Caco-2 (cell line): ENCODE measurements at regions not wholly inside any gene's neighbourhood (a gene's known extent, or its start where the extent isn't known, plus 50 kb on each side); places are given as distances from the start of the nearest gene placed in this dataset.
A peak's percentile ranks its signal among the peaks of the same experiment; 100 is the strongest.
"Not testable (repeated sequence)": the region's sequence is repeated elsewhere in the genome, so short reads cannot be mapped to it uniquely, and the experiment has no call there.

ENCODE experiments used
- BruUV-seq: library from RNA; stranded (reverse); fragments of 400-500 nt; replicated peaks from 2 replicates; lab custom pipeline; 2021; lab: Mats Ljungman, UMichigan
- CTCF ChIA-PET: fragments of 300-600 bp; sonication (Branson Sonifier 250); formaldehyde crosslinking; loops from one replicate; lab custom pipeline; 2022; ENCODE audit warnings: antibody characterized with exemption; lab: Charles Lee
- POLR2A ChIA-PET: fragments of 300-600 bp; sonication (Branson Sonifier 250); formaldehyde crosslinking; loops from one replicate; lab custom pipeline; 2022; ENCODE audit warnings: antibody characterized with exemption; lab: Charles Lee
- DNase-seq, 2 experiments: peaks; one replicate each; pipeline versions ENCODE4 v3.0.0 to v3.0.0-alpha.2; 2020 to 2022
- H3K27me3 ChIP-seq: replicated peaks from 2 replicates; pipeline ENCODE4 v1.6.0; 2011; ENCODE audit warnings: low read length; ENCODE audit not compliant: control insufficient read depth, insufficient read depth
- H3K36me3 ChIP-seq: 2 replicates; pipeline ENCODE4 v1.5.1; 2011; ENCODE audit warnings: low read length; ENCODE audit not compliant: control insufficient read depth, insufficient read depth
- H3K4me1 ChIP-seq: fragments of 250-450 bp; sonication (Bioruptor Pico); 2 replicates; pipeline ENCODE4 v1.5.1; 2020; ENCODE audit warnings: mild to moderate bottlenecking
- H3K4me3 ChIP-seq: 2 replicates; pipeline ENCODE4 v1.5.1; 2011; ENCODE audit warnings: low read depth, mild to moderate bottlenecking, control low read depth, low read length
- H3K9me3 ChIP-seq: fragments of 250-450 bp; sonication (Bioruptor Pico); 2 replicates; pipeline ENCODE4 v1.5.1; 2020; ENCODE audit warnings: mild to moderate bottlenecking, moderate library complexity
- H3K27ac Mint-ChIP-seq: one replicate; pipeline ENCODE4 v1.8.0; 2022; ENCODE audit warnings: mixed read lengths; ENCODE audit not compliant: unreplicated experiment
- H3K27me3 Mint-ChIP-seq: one replicate; pipeline ENCODE4 v1.8.0; 2022; ENCODE audit warnings: mixed read lengths; ENCODE audit not compliant: insufficient read depth, unreplicated experiment
- H3K36me3 Mint-ChIP-seq: one replicate; pipeline ENCODE4 v1.8.0; 2022; ENCODE audit warnings: mild to moderate bottlenecking, mixed read lengths; ENCODE audit not compliant: insufficient read depth, unreplicated experiment
- H3K4me1 Mint-ChIP-seq: one replicate; pipeline ENCODE4 v1.8.0; 2022; ENCODE audit warnings: low read depth, mixed read lengths; ENCODE audit not compliant: unreplicated experiment
- H3K4me3 Mint-ChIP-seq: one replicate; pipeline ENCODE4 v1.8.0; 2022; ENCODE audit warnings: mild to moderate bottlenecking, moderate library complexity, mixed read lengths; ENCODE audit not compliant: unreplicated experiment
- H3K9me3 Mint-ChIP-seq: one replicate; pipeline ENCODE4 v1.8.0; 2022; ENCODE audit warnings: mixed read lengths; ENCODE audit not compliant: unreplicated experiment
- intact Hi-C: fragments of 100-400 bp; cut with micrococcal nuclease; formaldehyde crosslinking; loops from one replicate; pipeline ENCODE4 v1.10.0; 2022; ENCODE audit not compliant: unreplicated experiment
- TF ChIP-seq, protein P1 (sequence below), 2 experiments: fragments of 200-600 bp in 1 of 2; IDR thresholded peaks; 1 replicate in 1 of 2; 2 replicates in 1 of 2; pipeline versions ENCODE4 v1.5.1 to v1.8.0; 2011 to 2022; ENCODE audit warnings: antibody characterized with exemption in 1 of 2, control low read depth in 1 of 2, inconsistent platforms in 1 of 2, low read depth in 1 of 2, low read length in 1 of 2, mild to moderate bottlenecking in 1 of 2, moderate library complexity in 1 of 2; ENCODE audit not compliant: insufficient read depth in 1 of 2, severe bottlenecking in 1 of 2, unreplicated experiment in 1 of 2

DNA sequence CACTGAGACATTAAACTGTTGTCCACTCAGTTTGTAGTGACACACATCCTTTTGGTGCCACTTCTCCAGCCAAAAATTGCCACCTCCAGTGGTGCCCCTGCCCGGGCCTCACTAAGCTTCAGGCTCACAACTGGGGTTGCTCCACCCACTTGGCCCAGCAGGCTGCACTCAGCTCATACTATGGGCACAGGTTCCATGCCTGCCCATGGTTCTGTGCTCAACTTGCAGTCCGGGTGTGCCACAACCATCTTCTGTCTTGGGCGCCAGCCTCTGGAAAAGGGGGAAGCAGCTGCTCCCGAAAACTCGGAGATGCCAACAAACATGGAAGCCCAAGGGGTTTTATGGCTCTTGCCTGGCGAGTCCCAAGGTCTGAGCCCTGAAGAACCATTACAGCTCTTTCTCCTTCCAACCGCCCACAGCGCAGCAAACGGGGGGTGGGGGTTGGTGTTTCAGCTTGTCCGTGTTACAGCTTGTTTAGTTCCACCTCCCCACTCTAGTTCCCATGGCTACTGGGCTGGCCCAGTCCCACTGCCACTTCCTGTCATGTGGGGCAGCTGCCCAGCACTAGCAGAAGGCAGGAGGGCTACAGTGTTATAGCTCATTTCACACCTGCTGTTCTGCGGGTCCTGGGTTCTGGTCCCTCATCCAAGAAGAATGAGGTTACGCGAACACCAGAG lies 998.3 kb downstream of the SLC16A7 start:
- TF ChIP-seq, protein P1, sequence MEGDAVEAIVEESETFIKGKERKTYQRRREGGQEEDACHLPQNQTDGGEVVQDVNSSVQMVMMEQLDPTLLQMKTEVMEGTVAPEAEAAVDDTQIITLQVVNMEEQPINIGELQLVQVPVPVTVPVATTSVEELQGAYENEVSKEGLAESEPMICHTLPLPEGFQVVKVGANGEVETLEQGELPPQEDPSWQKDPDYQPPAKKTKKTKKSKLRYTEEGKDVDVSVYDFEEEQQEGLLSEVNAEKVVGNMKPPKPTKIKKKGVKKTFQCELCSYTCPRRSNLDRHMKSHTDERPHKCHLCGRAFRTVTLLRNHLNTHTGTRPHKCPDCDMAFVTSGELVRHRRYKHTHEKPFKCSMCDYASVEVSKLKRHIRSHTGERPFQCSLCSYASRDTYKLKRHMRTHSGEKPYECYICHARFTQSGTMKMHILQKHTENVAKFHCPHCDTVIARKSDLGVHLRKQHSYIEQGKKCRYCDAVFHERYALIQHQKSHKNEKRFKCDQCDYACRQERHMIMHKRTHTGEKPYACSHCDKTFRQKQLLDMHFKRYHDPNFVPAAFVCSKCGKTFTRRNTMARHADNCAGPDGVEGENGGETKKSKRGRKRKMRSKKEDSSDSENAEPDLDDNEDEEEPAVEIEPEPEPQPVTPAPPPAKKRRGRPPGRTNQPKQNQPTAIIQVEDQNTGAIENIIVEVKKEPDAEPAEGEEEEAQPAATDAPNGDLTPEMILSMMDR (IDR thresholded peaks at IDR 0.05; ENCODE audit: insufficient read depth in 1 of 2, low read depth in 1 of 2, low read length in 1 of 2, severe bottlenecking in 1 of 2, unreplicated experiment in 1 of 2) = no peak
- Mint-ChIP-seq H3K27ac (no peak overlapping the region), H3K27me3 (no peaks in the 10 kb centered on the region), H3K4me3 (no peak overlapping the region), H3K9me3 (peaks cover 16% of the 10 kb centered on the region), H3K4me1 (no peaks in the 10 kb centered on the region), H3K36me3 (no peaks in the 10 kb centered on the region)
- Histone ChIP-seq H3K9me3 (no peaks in the 10 kb centered on the region), H3K4me3 (no peak overlapping the region), H3K27me3 (no peaks in the 10 kb centered on the region), H3K36me3 (no peaks in the 10 kb centered on the region), H3K4me1 (no peaks in the 10 kb centered on the region)
- DNase-seq = no peak
- ChIA-PET POLR2A (no interaction called here), CTCF (no interaction called here)
- intact Hi-C loops = no loop called here
- BruUV-seq = no TSS peak

DNA sequence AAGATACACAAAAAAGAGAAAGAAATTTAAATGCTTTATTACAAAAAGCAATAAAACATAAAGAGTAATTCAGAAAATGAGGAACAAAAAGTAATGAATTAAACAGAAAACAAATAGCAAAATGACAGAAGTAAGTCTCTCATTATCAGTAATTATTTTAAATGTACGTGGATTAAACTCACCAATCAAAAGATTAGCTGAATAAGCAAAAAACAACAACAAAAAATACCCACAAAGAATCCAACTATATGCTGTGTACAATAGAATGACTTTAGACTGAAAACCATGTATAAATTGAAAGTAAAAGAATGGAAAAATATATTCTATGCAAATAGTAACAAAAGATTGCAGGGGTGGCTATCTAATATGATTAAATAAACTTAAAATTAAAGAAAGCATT lies 1006.8 kb downstream of the SLC16A7 start:
- ChIA-PET POLR2A (no interaction called here), CTCF (no interaction called here)
- H3K27me3 ChIP-seq = no peaks in the 10 kb centered on the region
- DNase-seq = no peak
- TF ChIP-seq, protein P1 (IDR thresholded peaks at IDR 0.05; ENCODE audit: insufficient read depth in 1 of 2, low read depth in 1 of 2, low read length in 1 of 2, severe bottlenecking in 1 of 2, unreplicated experiment in 1 of 2) = no peak
- no peak overlapping the region for H3K4me3 ChIP-seq
- no TSS peak for BruUV-seq
- no peak overlapping the region for H3K4me3 Mint-ChIP-seq
- H3K27ac Mint-ChIP-seq = no peak overlapping the region
- H3K36me3 Mint-ChIP-seq = no peaks in the 10 kb centered on the region
- no peaks in the 10 kb centered on the region for H3K4me1 Mint-ChIP-seq
- H3K9me3 Mint-ChIP-seq = peaks cover 13% of the 10 kb centered on the region
- no peaks in the 10 kb centered on the region for H3K4me1 ChIP-seq
- no peaks in the 10 kb centered on the region for H3K9me3 ChIP-seq
- H3K36me3 ChIP-seq = no peaks in the 10 kb centered on the region
- intact Hi-C loops = no loop called here
- no peaks in the 10 kb centered on the region for H3K27me3 Mint-ChIP-seq

DNA sequence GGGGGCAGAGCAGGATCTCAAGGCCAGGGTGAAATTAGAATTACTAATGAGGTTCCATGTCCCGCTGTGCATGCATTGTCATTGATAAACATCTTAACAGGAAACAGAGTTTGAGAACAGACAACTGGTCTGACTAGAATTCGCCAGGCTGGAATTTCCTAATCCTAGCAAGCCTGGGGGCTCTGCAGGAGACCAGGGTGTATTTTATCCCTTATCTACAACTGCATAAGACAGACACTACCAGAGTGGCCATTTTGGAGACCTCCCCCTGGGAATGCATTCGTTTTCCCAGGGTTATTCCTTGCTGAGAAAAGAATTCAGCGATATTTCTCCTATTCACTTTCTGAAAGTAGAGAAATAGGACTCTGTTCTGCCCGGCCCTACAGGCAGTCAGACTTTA lies 1007.6 kb downstream of the SLC16A7 start:
- CTCF ChIA-PET, H3K4me1 Mint-ChIP-seq, intact Hi-C loops, H3K36me3 ChIP-seq, BruUV-seq, H3K27ac Mint-ChIP-seq, H3K4me1 ChIP-seq, H3K9me3 ChIP-seq, H3K27me3 Mint-ChIP-seq, H3K36me3 Mint-ChIP-seq, H3K27me3 ChIP-seq, H3K4me3 Mint-ChIP-seq, H3K4me3 ChIP-seq, POLR2A ChIA-PET: not testable (repeated sequence)
- peak in 1 of 2 experiments; percentile 2 for DNase-seq
- peaks cover 13% of the 10 kb centered on the region for H3K9me3 Mint-ChIP-seq
